H1 (cell line): ENCODE measurements at regions not wholly inside any gene's neighbourhood (a gene's known extent, or its start where the extent isn't known, plus 50 kb on each side); places are given as distances from the start of the nearest gene placed in this dataset.

Source experiments
- CTCF ChIA-PET: fragments of 300-600 bp; sonication (Branson Sonifier 250); formaldehyde crosslinking; loops from one replicate; lab custom pipeline; 2021; ENCODE audit not compliant: partially characterized antibody; lab: Charles Lee
- POLR2A ChIA-PET: fragments of 300-600 bp; sonication (Branson Sonifier 250); formaldehyde crosslinking; loops from one replicate; lab custom pipeline; 2021; ENCODE audit warnings: inconsistent platforms; ENCODE audit not compliant: partially characterized antibody; lab: Charles Lee
- DNase-seq, 2 experiments: peaks; one replicate each; pipeline versions ENCODE4 v3.0.0 to v3.0.0-alpha.2; 2010 to 2022; ENCODE audit warnings: low spot score in 2 of 2, low read depth in 1 of 2, mixed read lengths in 1 of 2
- FAIRE-seq: peaks from 2 replicates; lab custom pipeline; 2011; peaks lifted over from hg19 to GRCh38; lab: Jason Lieb, UNC
- H2AFZ ChIP-seq: 2 replicates; pipeline ENCODE4 v1.8.1; 2012; ENCODE audit warnings: low read length, inconsistent platforms
- H2AK5ac ChIP-seq: 2 replicates; pipeline ENCODE4 v1.6.1; 2013; ENCODE audit warnings: low read depth, low read length
- H2BK120ac ChIP-seq: replicated peaks from 2 replicates; pipeline ENCODE3; 2013; ENCODE audit warnings: low read depth, low read length, inconsistent platforms
- H2BK12ac ChIP-seq: 2 replicates; pipeline ENCODE4 v1.6.1; 2013; ENCODE audit warnings: low read depth, low read length
- H2BK15ac ChIP-seq: 2 replicates; pipeline ENCODE4 v1.6.1; 2013; ENCODE audit warnings: low read length
- H2BK20ac ChIP-seq: 2 replicates; pipeline ENCODE4 v1.6.1; 2013; ENCODE audit warnings: low read length
- H2BK5ac ChIP-seq: 2 replicates; pipeline ENCODE4 v1.6.1; 2013; ENCODE audit warnings: low read depth, low read length
- H3K14ac ChIP-seq: 2 replicates; pipeline ENCODE4 v1.6.1; 2013; ENCODE audit warnings: inconsistent platforms; ENCODE audit not compliant: insufficient read length
- H3K18ac ChIP-seq: 2 replicates; pipeline ENCODE4 v1.6.1; 2013; ENCODE audit warnings: low read length; ENCODE audit errors: extremely low read depth
- H3K23ac ChIP-seq: 2 replicates; pipeline ENCODE4 v1.6.1; 2013; ENCODE audit warnings: inconsistent platforms; ENCODE audit not compliant: insufficient read length
- H3K23me2 ChIP-seq: 2 replicates; pipeline ENCODE4 v1.6.1; 2013; ENCODE audit warnings: low read depth, low read length
- H3K27ac ChIP-seq: 2 replicates; pipeline ENCODE4 v1.6.1; 2011; ENCODE audit warnings: low read depth, low read length, inconsistent platforms
- H3K27me3 ChIP-seq, 4 experiments: replicated peaks in 1 of 4; 1 replicate in 1 of 4; 2 replicates in 3 of 4; pipeline versions ENCODE4 v1.6.1 to v1.8.1; 2011 to 2013; ENCODE audit warnings: low read length in 3 of 4, mild to moderate bottlenecking in 3 of 4, inconsistent platforms in 2 of 4, mixed read lengths in 2 of 4, moderate library complexity in 1 of 4; ENCODE audit not compliant: control insufficient read depth in 3 of 4, insufficient read depth in 3 of 4; ENCODE audit errors: extremely low read depth in 1 of 4
- H3K36me3 ChIP-seq, 4 experiments: 2 replicates each; pipeline versions ENCODE4 v1.6.1 to v1.8.1; 2011 to 2013; ENCODE audit warnings: mild to moderate bottlenecking in 4 of 4, low read length in 3 of 4, moderate library complexity in 2 of 4, control low read depth in 1 of 4, inconsistent platforms in 1 of 4; ENCODE audit not compliant: insufficient read depth in 4 of 4, control insufficient read depth in 2 of 4
- H3K4ac ChIP-seq: replicated peaks from 2 replicates; pipeline ENCODE3; 2013; ENCODE audit warnings: low read length, low read depth, mixed read lengths, inconsistent platforms; ENCODE audit not compliant: insufficient read length
- H3K4me1 ChIP-seq, 4 experiments: replicated peaks in 1 of 4; 1 replicate in 1 of 4; 2 replicates in 3 of 4; pipeline versions ENCODE4 v1.6.1 to v1.8.1; 2011 to 2013; ENCODE audit warnings: low read length in 3 of 4, inconsistent platforms in 2 of 4, mixed read lengths in 1 of 4; ENCODE audit not compliant: insufficient read depth in 4 of 4, control insufficient read depth in 3 of 4
- H3K4me2 ChIP-seq, 2 experiments: 2 replicates each; pipeline versions ENCODE4 v1.6.1 to v1.8.1; 2011 to 2013; ENCODE audit warnings: low read depth in 2 of 2, low read length in 2 of 2, control low read depth in 1 of 2, inconsistent platforms in 1 of 2, mild to moderate bottlenecking in 1 of 2; ENCODE audit not compliant: insufficient read depth in 1 of 2
- H3K4me3 ChIP-seq, 4 experiments: fragments of 200-600, 300-600 bp in 1 of 4; sonication (generic), shearing (Covaris generic), sonication (Bioruptor Twin) in 1 of 4; 2 replicates each; pipeline versions ENCODE4 v1.5.1 to v1.8.1; 2011 to 2016; ENCODE audit warnings: low read length in 4 of 4, low read depth in 3 of 4, control low read depth in 2 of 4, inconsistent platforms in 2 of 4, mild to moderate bottlenecking in 2 of 4, mixed read lengths in 1 of 4, moderate library complexity in 1 of 4; ENCODE audit not compliant: insufficient read depth in 2 of 4; ENCODE audit errors: extremely low read depth in 1 of 4
- H3K56ac ChIP-seq: replicated peaks from 2 replicates; pipeline ENCODE3; 2013; ENCODE audit warnings: low read depth, mild to moderate bottlenecking, mixed read lengths, low read length, inconsistent platforms; ENCODE audit not compliant: insufficient read length
- H3K79me1 ChIP-seq: 2 replicates; pipeline ENCODE4 v1.6.1; 2013; ENCODE audit warnings: low read depth, low read length, control low read depth
- H3K79me2 ChIP-seq, 2 experiments: 2 replicates each; pipeline versions ENCODE4 v1.6.1 to v1.8.1; 2012 to 2013; ENCODE audit warnings: low read length in 2 of 2, mild to moderate bottlenecking in 2 of 2, inconsistent platforms in 1 of 2; ENCODE audit not compliant: insufficient read depth in 2 of 2, control insufficient read depth in 1 of 2
- H3K9ac ChIP-seq, 4 experiments: replicated peaks in 1 of 4; 1 replicate in 1 of 4; 2 replicates in 3 of 4; pipeline versions ENCODE4 v1.6.1 to v1.8.1; 2011 to 2013; ENCODE audit warnings: low read depth in 3 of 4, low read length in 3 of 4, control low read depth in 2 of 4, mild to moderate bottlenecking in 2 of 4, moderate library complexity in 2 of 4, inconsistent platforms in 1 of 4; ENCODE audit errors: extremely low read depth in 1 of 4
- H3K9me3 ChIP-seq, 2 experiments: 2 replicates each; pipeline versions ENCODE4 v1.6.1 to v1.8.1; 2012 to 2013; ENCODE audit warnings: mild to moderate bottlenecking in 2 of 2, moderate library complexity in 2 of 2, control low read depth in 1 of 2, inconsistent platforms in 1 of 2, low read depth in 1 of 2, low read length in 1 of 2, mixed read lengths in 1 of 2; ENCODE audit not compliant: insufficient read depth in 2 of 2
- H4K20me1 ChIP-seq, 2 experiments: replicated peaks in 1 of 2; 2 replicates each; pipeline versions ENCODE3 to v1.8.1; 2011 to 2013; ENCODE audit warnings: inconsistent platforms in 2 of 2, low read length in 2 of 2, mild to moderate bottlenecking in 1 of 2; ENCODE audit not compliant: insufficient read depth in 2 of 2, control insufficient read depth in 1 of 2
- H4K5ac ChIP-seq: 2 replicates; pipeline ENCODE4 v1.6.1; 2013; ENCODE audit warnings: low read length, low read depth, mixed read lengths, inconsistent platforms; ENCODE audit not compliant: insufficient read length
- H4K8ac ChIP-seq: 2 replicates; pipeline ENCODE4 v1.8.0; 2013; ENCODE audit warnings: mild to moderate bottlenecking, moderate library complexity, low read length, inconsistent platforms; ENCODE audit not compliant: insufficient read depth; ENCODE audit errors: extremely low read depth
- H4K91ac ChIP-seq: replicated peaks from 2 replicates; pipeline ENCODE3; 2013; ENCODE audit warnings: low read length, mixed read lengths, inconsistent platforms; ENCODE audit not compliant: insufficient read length
- BCL11A ChIP-seq, 2 experiments: IDR thresholded peaks; one replicate each; pipeline ENCODE4 v1.6.1; 2011; ENCODE audit warnings: low read depth in 2 of 2, low read length in 2 of 2, mild to moderate bottlenecking in 2 of 2
- GABPA ChIP-seq: IDR thresholded peaks from 2 replicates; pipeline ENCODE4 v1.6.1; 2011; ENCODE audit warnings: mild to moderate bottlenecking, low read length, moderate library complexity, borderline replicate concordance; ENCODE audit not compliant: insufficient read depth
- GTF2F1 ChIP-seq: IDR thresholded peaks from 2 replicates; pipeline ENCODE4 v1.6.1; 2012; ENCODE audit warnings: low read depth, low read length, improper control_type of control experiment, borderline replicate concordance
- JUND ChIP-seq: IDR thresholded peaks from 2 replicates; pipeline ENCODE4 v1.6.1; 2011; ENCODE audit warnings: mild to moderate bottlenecking, improper control_type of control experiment, low read length
- MAFK ChIP-seq: IDR thresholded peaks from 2 replicates; pipeline ENCODE4 v1.6.1; 2012; ENCODE audit warnings: low read depth, mild to moderate bottlenecking, improper control_type of control experiment, low read length
- RAD21 ChIP-seq, 2 experiments: IDR thresholded peaks in 1 of 2; conservative IDR thresholded peaks in 1 of 2; 2 replicates each; pipeline ENCODE4 v1.6.1; 2011; ENCODE audit warnings: low read depth in 2 of 2, low read length in 2 of 2, improper control_type of control experiment in 1 of 2, inconsistent platforms in 1 of 2, mild to moderate bottlenecking in 1 of 2, moderate library complexity in 1 of 2
- RNF2 ChIP-seq: fragments of 200-900, 300-1000 bp; sonication (generic); IDR thresholded peaks from 2 replicates; pipeline ENCODE4 v1.7.1; 2016; ENCODE audit warnings: borderline replicate concordance, low read depth, mild to moderate bottlenecking, antibody characterized with exemption, low read length; ENCODE audit not compliant: poor library complexity, severe bottlenecking; ENCODE audit errors: missing control alignments
- SAP30 ChIP-seq: fragments of 300-600 bp; sonication (generic); IDR thresholded peaks from 2 replicates; pipeline ENCODE4 v1.7.1; 2012; ENCODE audit warnings: low read length, moderate library complexity, mild to moderate bottlenecking, inconsistent platforms; ENCODE audit not compliant: insufficient read depth, insufficient replicate concordance
- SP4 ChIP-seq: IDR thresholded peaks from 2 replicates; pipeline ENCODE4 v1.6.1; 2012; ENCODE audit warnings: low read length, inconsistent platforms
- TAF1 ChIP-seq: IDR thresholded peaks from 2 replicates; pipeline ENCODE4 v1.6.1; 2011; ENCODE audit warnings: mild to moderate bottlenecking, low read depth, low read length
- TBP ChIP-seq: IDR thresholded peaks from 2 replicates; pipeline ENCODE4 v1.6.1; 2011; ENCODE audit warnings: low read depth, low read length, improper control_type of control experiment
- WGBS, 2 experiments: shearing (Covaris generic) in 1 of 2; methylation state at CpG; one replicate each; pipeline versions ENCODE4 v1.1.6 to v1.1.7; 2013 to 2015; ENCODE audit warnings: low lambda C conversion rate in 2 of 2, mixed read lengths in 2 of 2, inconsistent platforms in 1 of 2, low coverage in 1 of 2, missing lambda C conversion rate in 1 of 2; ENCODE audit not compliant: insufficient replicate concordance in 2 of 2, insufficient coverage in 1 of 2, insufficient read length in 1 of 2; ENCODE audit errors: extremely low coverage in 1 of 2, missing lambda C conversion rate in 1 of 2; 5-methylcytosine and 5-hydroxymethylcytosine counted together
- TF ChIP-seq, protein P1 (sequence below): IDR thresholded peaks from 2 replicates; pipeline ENCODE4 v1.6.1; 2011; ENCODE audit warnings: low read depth, mild to moderate bottlenecking, low read length; ENCODE audit not compliant: insufficient read depth
- TF ChIP-seq, protein P2 (sequence below): IDR thresholded peaks from 2 replicates; pipeline ENCODE4 v1.6.1; 2012; ENCODE audit warnings: inconsistent platforms

DNA sequence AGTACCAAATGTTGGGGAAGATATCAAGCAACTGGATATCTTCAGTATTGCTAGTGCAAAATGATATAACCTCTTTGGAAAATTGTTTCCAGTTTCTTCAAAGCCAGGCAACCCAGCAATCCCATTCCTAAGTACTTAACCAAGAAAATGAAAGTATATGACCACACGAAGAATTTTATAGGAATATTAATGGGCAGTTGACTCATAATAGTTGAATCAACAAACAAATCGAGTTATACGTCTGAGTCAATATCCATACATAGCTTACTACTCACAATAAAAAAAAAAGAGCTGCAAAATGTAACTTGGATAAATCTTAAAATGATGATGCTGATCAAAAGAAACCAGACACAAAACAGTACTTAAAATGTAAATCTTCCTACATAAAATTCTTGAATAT is 810.4 kb downstream of the METTL4 start:
- H3K79me1 ChIP-seq: no peaks in the 10 kb centered on the region
- H3K27ac ChIP-seq: no peak overlapping the region
- H3K27me3 ChIP-seq: no peaks in the 10 kb centered on the region
- no peak overlapping the region for H2AK5ac ChIP-seq
- POLR2A ChIA-PET: no interaction called here
- no peaks in the 10 kb centered on the region for H3K79me2 ChIP-seq
- no peak overlapping the region for H4K91ac ChIP-seq
- no peak overlapping the region for H3K9ac ChIP-seq
- H3K9me3 ChIP-seq: no peaks in the 10 kb centered on the region
- H2AFZ ChIP-seq: no peak overlapping the region
- H3K4me1 ChIP-seq: no peaks in the 10 kb centered on the region
- CTCF ChIA-PET: interaction anchor here (0.6 kb wide), 1 partner anchor 94 kb away, joined by 3 read pairs; no protein-coding TSS in a partner anchor
- H3K23me2 ChIP-seq: no peaks in the 10 kb centered on the region; the same call in 1 of the 2 replicates
- H3K56ac ChIP-seq: no peak overlapping the region
- H2BK12ac ChIP-seq: no peak overlapping the region
- FAIRE-seq (no peak), DNase-seq (no peak)
- no peak overlapping the region for H4K8ac ChIP-seq
- no peak overlapping the region for H4K5ac ChIP-seq
- H3K23ac ChIP-seq: no peak overlapping the region
- no peak overlapping the region for H2BK120ac ChIP-seq
- H2BK15ac ChIP-seq: no peak overlapping the region
- H3K14ac ChIP-seq: no peak overlapping the region
- no peaks in the 10 kb centered on the region for H3K36me3 ChIP-seq
- WGBS, 2 experiments: 93% methylated on average over 3 of the region's 3 CpGs; no CpG with 5 or more reads in 1 of the 2 experiments
- H3K4ac ChIP-seq: no peak overlapping the region
- H2BK20ac ChIP-seq: no peak overlapping the region
- no peak overlapping the region for H3K4me3 ChIP-seq
- no peaks in the 10 kb centered on the region for H4K20me1 ChIP-seq
- no peak overlapping the region for H2BK5ac ChIP-seq
- H3K18ac ChIP-seq: no peak overlapping the region
- no peak overlapping the region for H3K4me2 ChIP-seq
- TF ChIP-seq JUND: no peak
- no peak for TF ChIP-seq GABPA
- no peak for TF ChIP-seq RNF2
- no peak for TF ChIP-seq TBP
- TF ChIP-seq MAFK: no peak
- no peak for TF ChIP-seq RAD21 (IDR thresholded peaks at IDR 0.05 in 1 of 2, conservative IDR thresholded peaks at IDR 0.05 in 1 of 2; ENCODE audit: low read depth in 2 of 2, low read length in 2 of 2)
- no peak for TF ChIP-seq SAP30
- no peak for TF ChIP-seq TAF1
- TF ChIP-seq, protein P1, sequence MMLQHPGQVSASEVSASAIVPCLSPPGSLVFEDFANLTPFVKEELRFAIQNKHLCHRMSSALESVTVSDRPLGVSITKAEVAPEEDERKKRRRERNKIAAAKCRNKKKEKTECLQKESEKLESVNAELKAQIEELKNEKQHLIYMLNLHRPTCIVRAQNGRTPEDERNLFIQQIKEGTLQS: no peak
- no peak for TF ChIP-seq SP4
- no peak for TF ChIP-seq GTF2F1
- TF ChIP-seq, protein P2, sequence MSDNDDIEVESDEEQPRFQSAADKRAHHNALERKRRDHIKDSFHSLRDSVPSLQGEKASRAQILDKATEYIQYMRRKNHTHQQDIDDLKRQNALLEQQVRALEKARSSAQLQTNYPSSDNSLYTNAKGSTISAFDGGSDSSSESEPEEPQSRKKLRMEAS: no peak
- no peak for TF ChIP-seq BCL11A (IDR thresholded peaks at IDR 0.05; ENCODE audit: low read depth in 2 of 2, low read length in 2 of 2)
